PC-3 (cell line): ENCODE measurements at regions not wholly inside any gene's neighbourhood (a gene's known extent, or its start where the extent isn't known, plus 50 kb on each side); places are given as distances from the start of the nearest gene placed in this dataset.

Experiments used
- ATAC-seq: fragments of 200-7000 bp; cut with Tn5 transposase; 2 replicates; pipeline ENCODE4 v1.9.1; 2020; ENCODE audit warnings: mild to moderate bottlenecking, moderate library complexity
- BruUV-seq: library from RNA; stranded (reverse); fragments of 400-500 nt; replicated peaks from 2 replicates; lab custom pipeline; 2021; lab: Mats Ljungman, UMichigan
- CTCF ChIA-PET: fragments of 300-600 bp; sonication (Branson Sonifier 250); formaldehyde crosslinking; loops from one replicate; lab custom pipeline; 2022; ENCODE audit warnings: antibody characterized with exemption; lab: Charles Lee
- POLR2A ChIA-PET: fragments of 300-600 bp; sonication (Branson Sonifier 250); formaldehyde crosslinking; loops from one replicate; lab custom pipeline; 2022; ENCODE audit warnings: antibody characterized with exemption; ENCODE audit not compliant: unreplicated experiment; lab: Charles Lee
- DNase-seq: peaks from one replicate; pipeline ENCODE4 v3.0.0-alpha.2; 2015
- H2AFZ ChIP-seq: fragments of 300-600 bp; sonication (generic); 2 replicates; pipeline ENCODE4 v1.6.0; 2016; ENCODE audit warnings: antibody characterized with exemption, low read length
- H3F3A ChIP-seq: fragments of 300-600 bp; sonication (generic); one replicate; pipeline ENCODE4 v1.6.0; 2017; ENCODE audit warnings: antibody characterized with exemption, low read length, control low read depth, mild to moderate bottlenecking; ENCODE audit not compliant: unreplicated experiment
- H3K27ac ChIP-seq: fragments of 300-600 bp; sonication (generic); 2 replicates; pipeline ENCODE4 v1.5.1; 2016; ENCODE audit warnings: mild to moderate bottlenecking, low read length
- H3K27me3 ChIP-seq: fragments of 300-600 bp; sonication (generic); 2 replicates; pipeline ENCODE4 v1.6.1; 2016; ENCODE audit warnings: low read length, mixed read lengths
- H3K36me3 ChIP-seq: fragments of 300-600 bp; sonication (generic); 2 replicates; pipeline ENCODE4 v1.6.1; 2016; ENCODE audit warnings: low read depth, mixed run types, low read length, mixed read lengths
- H3K4me1 ChIP-seq: fragments of 300-600 bp; sonication (generic); 2 replicates; pipeline ENCODE4 v1.5.1; 2016; ENCODE audit warnings: low read length; ENCODE audit not compliant: insufficient read depth
- H3K4me2 ChIP-seq: fragments of 300-600 bp; sonication (generic); 2 replicates; pipeline ENCODE4 v1.6.0; 2016; ENCODE audit warnings: low read length
- H3K4me3 ChIP-seq: fragments of 300-600 bp; sonication (generic); 2 replicates; pipeline ENCODE4 v1.5.1; 2016; ENCODE audit warnings: mild to moderate bottlenecking, low read length, mixed read lengths
- H3K79me2 ChIP-seq: fragments of 300-600 bp; sonication (generic); 2 replicates; pipeline ENCODE4 v1.6.1; 2017; ENCODE audit warnings: low read length, mixed read lengths
- H3K9ac ChIP-seq: fragments of 300-600 bp; sonication (generic); 2 replicates; pipeline ENCODE4 v1.6.0; 2016; ENCODE audit warnings: mild to moderate bottlenecking, low read length
- H3K9me2 ChIP-seq: fragments of 300-600 bp; sonication (generic); replicated peaks from 2 replicates; pipeline ENCODE4 v1.6.1; 2016; ENCODE audit warnings: mixed run types, low read length, mixed read lengths
- H3K9me3 ChIP-seq: fragments of 300-600 bp; sonication (generic); 2 replicates; pipeline ENCODE4 v1.6.1; 2016; ENCODE audit warnings: low read length, mixed read lengths
- H4K20me1 ChIP-seq: fragments of 300-600 bp; sonication (generic); 2 replicates; pipeline ENCODE4 v1.6.1; 2016; ENCODE audit warnings: low read length, mixed read lengths
- CTCF ChIP-seq: fragments of 300-600 bp; sonication (generic); conservative IDR thresholded peaks from 2 replicates; pipeline ENCODE4 v1.5.1; 2017; ENCODE audit warnings: antibody characterized with exemption, low read depth, mild to moderate bottlenecking, low read length
- EZH2 ChIP-seq: fragments of 300-600 bp; sonication (generic); IDR thresholded peaks from one replicate; pipeline ENCODE4 v1.6.1; 2017; ENCODE audit warnings: antibody characterized with exemption, mild to moderate bottlenecking, low read length; ENCODE audit not compliant: unreplicated experiment
- EZH2phosphoT487 ChIP-seq: fragments of 300-600 bp; sonication (generic); IDR thresholded peaks from 2 replicates; pipeline ENCODE4 v1.6.1; 2018; ENCODE audit warnings: mild to moderate bottlenecking, antibody characterized with exemption, low read length, borderline replicate concordance
- intact Hi-C: fragments of 100-400 bp; cut with micrococcal nuclease; formaldehyde crosslinking; loops from 2 replicates; pipeline ENCODE4 v1.9.0; 2023

GRCh38 chr18:10232062-10232461 is 222.4 kb upstream of the APCDD1 start:
- Histone ChIP-seq H3K79me2 (no peaks in the 10 kb centered on the region), H3K9ac (no peak overlapping the region), H3K27ac (no peak overlapping the region), H3F3A (no peaks in the 10 kb centered on the region), H3K9me2 (no peaks in the 10 kb centered on the region), H4K20me1 (no peaks in the 10 kb centered on the region), H3K9me3 (peaks cover 7% of the 10 kb centered on the region; the same call in 1 of the 2 replicates), H3K4me3 (no peak overlapping the region), H3K4me1 (peaks cover 7% of the 10 kb centered on the region; the same call in 1 of the 2 replicates), H2AFZ (no peak overlapping the region), H3K36me3 (no peaks in the 10 kb centered on the region), H3K4me2 (no peak overlapping the region), H3K27me3 (no peaks in the 10 kb centered on the region)
- ATAC-seq: no peak
- intact Hi-C loops: no loop called here
- BruUV-seq: no TSS peak
- TF ChIP-seq CTCF (no peak), EZH2phosphoT487 (no peak), EZH2 (no peak)
- ChIA-PET CTCF (no interaction called here), POLR2A (no interaction called here)
- no peak for DNase-seq

GRCh38 chr18:10233082-10233875 is 221.2 kb upstream of the APCDD1 start:
- ATAC-seq: no peak
- no TSS peak for BruUV-seq
- Histone ChIP-seq H3K4me3 (no peak overlapping the region), H3K9me3 (peaks cover 7% of the 10 kb centered on the region; the same call in 1 of the 2 replicates), H3K27me3 (0 out of 2 replicates have a peak, but pooled peaks cover 5% of the 10 kb centered on the region), H3K4me2 (no peak overlapping the region), H4K20me1 (no peaks in the 10 kb centered on the region), H3K79me2 (no peaks in the 10 kb centered on the region), H3K36me3 (no peaks in the 10 kb centered on the region), H3K4me1 (peaks cover 7% of the 10 kb centered on the region; the same call in 1 of the 2 replicates), H3K9ac (no peak overlapping the region), H3K9me2 (no peaks in the 10 kb centered on the region), H3F3A (no peaks in the 10 kb centered on the region), H3K27ac (no peak overlapping the region), H2AFZ (no peak overlapping the region)
- ChIA-PET POLR2A (no interaction called here), CTCF (no interaction called here)
- TF ChIP-seq EZH2 (no peak), CTCF (no peak), EZH2phosphoT487 (no peak)
- intact Hi-C loops: no loop called here
- no peak for DNase-seq

GRCh38 chr18:10234281-10234680 is 220.2 kb upstream of the APCDD1 start:
- Histone ChIP-seq H3K4me3 (no peak overlapping the region), H3K27ac (no peak overlapping the region), H3K4me2 (no peak overlapping the region), H3K79me2 (no peaks in the 10 kb centered on the region), H3K9me3 (peaks cover 6% of the 10 kb centered on the region; the same call in 1 of the 2 replicates), H3F3A (no peaks in the 10 kb centered on the region), H3K36me3 (no peaks in the 10 kb centered on the region), H3K9ac (no peak overlapping the region), H4K20me1 (no peaks in the 10 kb centered on the region), H3K4me1 (peaks cover 7% of the 10 kb centered on the region; the same call in 1 of the 2 replicates), H3K27me3 (peaks cover 14% of the 10 kb centered on the region), H2AFZ (no peak overlapping the region), H3K9me2 (no peaks in the 10 kb centered on the region)
- ChIA-PET POLR2A (no interaction called here), CTCF (no interaction called here)
- intact Hi-C loops: no loop called here
- DNase-seq (peak; percentile 6), ATAC-seq (no peak)
- no TSS peak for BruUV-seq
- no peak for TF ChIP-seq CTCF
- TF ChIP-seq EZH2: no peak
- TF ChIP-seq EZH2phosphoT487: no peak
